ENCODE measurements at regions not wholly inside any gene's neighbourhood (a gene's known extent, or its start where the extent isn't known, plus 50 kb on each side); places are given as distances from the start of the nearest gene placed in this dataset.

- TF ChIP-seq CUX1 (IDR thresholded peaks at IDR 0.05; ENCODE audit: insufficient replicate concordance, low read depth, low read length) (no peak), JUND (IDR thresholded peaks at IDR 0.05; ENCODE audit: low read depth, low read length) (no peak)
- TF ChIP-seq, protein P1, sequence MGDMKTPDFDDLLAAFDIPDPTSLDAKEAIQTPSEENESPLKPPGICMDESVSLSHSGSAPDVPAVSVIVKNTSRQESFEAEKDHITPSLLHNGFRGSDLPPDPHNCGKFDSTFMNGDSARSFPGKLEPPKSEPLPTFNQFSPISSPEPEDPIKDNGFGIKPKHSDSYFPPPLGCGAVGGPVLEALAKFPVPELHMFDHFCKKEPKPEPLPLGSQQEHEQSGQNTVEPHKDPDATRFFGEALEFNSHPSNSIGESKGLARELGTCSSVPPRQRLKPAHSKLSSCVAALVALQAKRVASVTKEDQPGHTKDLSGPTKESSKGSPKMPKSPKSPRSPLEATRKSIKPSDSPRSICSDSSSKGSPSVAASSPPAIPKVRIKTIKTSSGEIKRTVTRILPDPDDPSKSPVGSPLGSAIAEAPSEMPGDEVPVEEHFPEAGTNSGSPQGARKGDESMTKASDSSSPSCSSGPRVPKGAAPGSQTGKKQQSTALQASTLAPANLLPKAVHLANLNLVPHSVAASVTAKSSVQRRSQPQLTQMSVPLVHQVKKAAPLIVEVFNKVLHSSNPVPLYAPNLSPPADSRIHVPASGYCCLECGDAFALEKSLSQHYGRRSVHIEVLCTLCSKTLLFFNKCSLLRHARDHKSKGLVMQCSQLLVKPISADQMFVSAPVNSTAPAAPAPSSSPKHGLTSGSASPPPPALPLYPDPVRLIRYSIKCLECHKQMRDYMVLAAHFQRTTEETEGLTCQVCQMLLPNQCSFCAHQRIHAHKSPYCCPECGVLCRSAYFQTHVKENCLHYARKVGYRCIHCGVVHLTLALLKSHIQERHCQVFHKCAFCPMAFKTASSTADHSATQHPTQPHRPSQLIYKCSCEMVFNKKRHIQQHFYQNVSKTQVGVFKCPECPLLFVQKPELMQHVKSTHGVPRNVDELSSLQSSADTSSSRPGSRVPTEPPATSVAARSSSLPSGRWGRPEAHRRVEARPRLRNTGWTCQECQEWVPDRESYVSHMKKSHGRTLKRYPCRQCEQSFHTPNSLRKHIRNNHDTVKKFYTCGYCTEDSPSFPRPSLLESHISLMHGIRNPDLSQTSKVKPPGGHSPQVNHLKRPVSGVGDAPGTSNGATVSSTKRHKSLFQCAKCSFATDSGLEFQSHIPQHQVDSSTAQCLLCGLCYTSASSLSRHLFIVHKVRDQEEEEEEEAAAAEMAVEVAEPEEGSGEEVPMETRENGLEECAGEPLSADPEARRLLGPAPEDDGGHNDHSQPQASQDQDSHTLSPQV (IDR thresholded peaks at IDR 0.05), result no peak
These were observed 1196.9 kb upstream of the CHAC2 start (continued) for GRCh38 chr2:52570716-52571115.
